ENCODE measurements at regions not wholly inside any gene's neighbourhood (a gene's known extent, or its start where the extent isn't known, plus 50 kb on each side); places are given as distances from the start of the nearest gene placed in this dataset.

DNA sequence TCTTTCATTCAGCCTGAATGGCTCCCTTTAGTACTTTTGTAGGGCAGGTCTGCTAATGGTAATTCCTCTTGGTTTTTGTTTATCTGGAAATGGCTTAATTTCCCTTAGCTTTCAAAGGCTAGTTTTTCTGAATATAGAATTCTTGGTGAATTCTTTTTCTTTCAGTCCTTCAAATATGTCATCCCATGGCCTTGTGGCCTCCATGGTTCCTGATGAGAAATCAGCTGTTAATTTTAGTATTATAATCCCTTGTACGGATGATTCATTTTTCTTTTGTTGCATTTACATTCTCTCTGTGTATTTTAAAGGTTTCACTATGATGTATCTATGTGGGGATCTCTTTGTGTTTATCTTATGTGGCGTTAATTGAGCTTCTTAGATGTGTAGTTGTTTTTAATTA, 179.6 kb upstream of the ARG1 start:
- Mint-ChIP-seq H3K27me3 (ENCODE audit: low read depth) (no peaks in the 10 kb centered on the region), H3K4me1 (peaks cover 4% of the 10 kb centered on the region), H3K4me3 (no peak overlapping the region), H3K9me3 (peaks cover 10% of the 10 kb centered on the region), H3K36me3 (peaks cover 6% of the 10 kb centered on the region), H3K27ac (no peak overlapping the region)
- DNase-seq (ENCODE audit: low spot score in 2 of 2, unreplicated experiment in 2 of 2), result no peak
- TF ChIP-seq, protein P1, sequence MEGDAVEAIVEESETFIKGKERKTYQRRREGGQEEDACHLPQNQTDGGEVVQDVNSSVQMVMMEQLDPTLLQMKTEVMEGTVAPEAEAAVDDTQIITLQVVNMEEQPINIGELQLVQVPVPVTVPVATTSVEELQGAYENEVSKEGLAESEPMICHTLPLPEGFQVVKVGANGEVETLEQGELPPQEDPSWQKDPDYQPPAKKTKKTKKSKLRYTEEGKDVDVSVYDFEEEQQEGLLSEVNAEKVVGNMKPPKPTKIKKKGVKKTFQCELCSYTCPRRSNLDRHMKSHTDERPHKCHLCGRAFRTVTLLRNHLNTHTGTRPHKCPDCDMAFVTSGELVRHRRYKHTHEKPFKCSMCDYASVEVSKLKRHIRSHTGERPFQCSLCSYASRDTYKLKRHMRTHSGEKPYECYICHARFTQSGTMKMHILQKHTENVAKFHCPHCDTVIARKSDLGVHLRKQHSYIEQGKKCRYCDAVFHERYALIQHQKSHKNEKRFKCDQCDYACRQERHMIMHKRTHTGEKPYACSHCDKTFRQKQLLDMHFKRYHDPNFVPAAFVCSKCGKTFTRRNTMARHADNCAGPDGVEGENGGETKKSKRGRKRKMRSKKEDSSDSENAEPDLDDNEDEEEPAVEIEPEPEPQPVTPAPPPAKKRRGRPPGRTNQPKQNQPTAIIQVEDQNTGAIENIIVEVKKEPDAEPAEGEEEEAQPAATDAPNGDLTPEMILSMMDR (IDR thresholded peaks at IDR 0.05; ENCODE audit: unreplicated experiment), result no peak

DNA sequence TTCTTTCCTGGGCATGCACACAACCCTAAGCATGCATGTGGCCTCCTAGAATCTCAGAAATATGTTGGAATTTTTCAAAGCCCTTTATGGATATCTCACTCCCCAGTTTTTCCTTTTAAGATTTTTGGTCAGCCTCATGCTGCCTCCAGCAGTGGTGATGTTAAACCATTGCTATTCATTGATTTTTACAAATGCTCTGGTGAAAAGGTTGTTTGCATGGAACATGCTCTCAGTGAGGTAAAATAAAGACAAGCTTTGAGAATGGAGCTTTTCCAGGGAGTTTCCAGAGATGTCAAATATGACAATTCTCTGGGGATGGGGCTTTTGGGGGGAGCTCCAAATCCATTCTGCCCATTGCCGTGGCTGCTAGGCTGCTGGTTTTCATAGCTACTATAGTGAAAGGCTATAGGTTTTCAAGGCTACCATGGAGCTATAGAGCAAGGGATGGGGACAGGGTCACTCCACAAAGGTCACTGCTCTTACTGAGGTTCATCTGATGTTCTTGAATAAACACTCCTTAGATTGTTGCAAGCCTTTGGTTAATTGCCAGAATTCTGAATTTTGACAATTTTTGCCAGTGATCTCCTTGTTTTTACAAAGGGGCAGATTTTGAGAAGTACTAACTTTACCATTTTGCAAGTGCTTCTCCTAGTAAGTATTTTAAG, 178.1 kb upstream of the ARG1 start:
- no peak for DNase-seq (ENCODE audit: low spot score in 2 of 2, unreplicated experiment in 2 of 2)
- TF ChIP-seq, protein P1 (IDR thresholded peaks at IDR 0.05; ENCODE audit: unreplicated experiment), result no peak
- no peak overlapping the region for H3K27ac Mint-ChIP-seq
- no peaks in the 10 kb centered on the region for H3K4me1 Mint-ChIP-seq
- no peak overlapping the region for H3K4me3 Mint-ChIP-seq
- H3K36me3 Mint-ChIP-seq, result peaks cover 6% of the 10 kb centered on the region
- peaks cover 10% of the 10 kb centered on the region for H3K9me3 Mint-ChIP-seq
- H3K27me3 Mint-ChIP-seq (ENCODE audit: low read depth), result no peaks in the 10 kb centered on the region

DNA sequence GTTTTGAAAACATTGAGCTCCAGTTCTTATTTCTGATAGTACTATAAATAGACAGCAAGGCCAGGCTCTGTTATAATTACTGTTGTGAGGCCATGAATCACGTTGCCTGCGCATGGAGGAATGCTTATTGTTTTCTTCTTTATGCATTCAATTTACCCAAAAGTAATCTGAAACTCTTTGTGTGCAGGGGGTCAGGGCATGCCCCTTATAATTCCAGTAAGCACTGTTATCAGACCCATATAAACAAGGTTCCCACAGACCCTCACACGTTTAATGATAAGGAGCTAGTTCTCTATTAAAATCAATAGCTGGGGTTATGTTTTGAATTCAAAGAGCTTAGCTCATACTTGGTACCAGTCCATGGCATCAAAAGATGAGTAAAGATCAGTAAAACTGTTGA, 174.8 kb upstream of the ARG1 start:
- H3K36me3 Mint-ChIP-seq, result peaks cover 8% of the 10 kb centered on the region
- TF ChIP-seq, protein P1 (IDR thresholded peaks at IDR 0.05; ENCODE audit: unreplicated experiment), result no peak
- H3K4me1 Mint-ChIP-seq, result no peaks in the 10 kb centered on the region
- no peak overlapping the region for H3K27ac Mint-ChIP-seq
- H3K9me3 Mint-ChIP-seq, result peaks cover 28% of the 10 kb centered on the region
- H3K4me3 Mint-ChIP-seq, result no peak overlapping the region
- H3K27me3 Mint-ChIP-seq (ENCODE audit: low read depth), result no peaks in the 10 kb centered on the region
- DNase-seq (ENCODE audit: low spot score in 2 of 2, unreplicated experiment in 2 of 2), result no peak

DNA sequence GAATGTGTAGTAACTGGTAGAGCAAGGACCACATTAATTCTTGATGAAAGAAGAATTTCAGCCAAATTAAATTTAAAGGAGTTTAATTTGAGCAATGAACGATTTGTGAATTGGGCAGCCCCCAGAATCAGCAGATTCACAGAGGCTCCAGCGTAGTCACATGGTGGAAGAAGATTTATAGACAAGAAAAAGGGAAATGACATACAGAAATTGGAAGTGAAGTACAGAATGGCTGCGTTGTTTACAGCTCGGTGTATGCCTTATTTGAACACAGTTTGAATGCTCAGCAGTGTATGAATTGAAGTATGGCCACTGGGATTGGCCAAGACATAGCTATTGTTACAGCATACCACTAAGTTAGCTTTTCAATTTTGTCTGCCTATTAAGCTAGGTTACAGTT, 173.6 kb upstream of the ARG1 start:
- Mint-ChIP-seq H3K4me3 (no peak overlapping the region), H3K9me3 (peaks cover 27% of the 10 kb centered on the region), H3K4me1 (no peaks in the 10 kb centered on the region), H3K36me3 (peaks cover 3% of the 10 kb centered on the region), H3K27ac (no peak overlapping the region), H3K27me3 (ENCODE audit: low read depth) (no peaks in the 10 kb centered on the region)
- TF ChIP-seq, protein P1 (IDR thresholded peaks at IDR 0.05; ENCODE audit: unreplicated experiment), result no peak
- DNase-seq (ENCODE audit: low spot score in 2 of 2, unreplicated experiment in 2 of 2), result no peak

DNA sequence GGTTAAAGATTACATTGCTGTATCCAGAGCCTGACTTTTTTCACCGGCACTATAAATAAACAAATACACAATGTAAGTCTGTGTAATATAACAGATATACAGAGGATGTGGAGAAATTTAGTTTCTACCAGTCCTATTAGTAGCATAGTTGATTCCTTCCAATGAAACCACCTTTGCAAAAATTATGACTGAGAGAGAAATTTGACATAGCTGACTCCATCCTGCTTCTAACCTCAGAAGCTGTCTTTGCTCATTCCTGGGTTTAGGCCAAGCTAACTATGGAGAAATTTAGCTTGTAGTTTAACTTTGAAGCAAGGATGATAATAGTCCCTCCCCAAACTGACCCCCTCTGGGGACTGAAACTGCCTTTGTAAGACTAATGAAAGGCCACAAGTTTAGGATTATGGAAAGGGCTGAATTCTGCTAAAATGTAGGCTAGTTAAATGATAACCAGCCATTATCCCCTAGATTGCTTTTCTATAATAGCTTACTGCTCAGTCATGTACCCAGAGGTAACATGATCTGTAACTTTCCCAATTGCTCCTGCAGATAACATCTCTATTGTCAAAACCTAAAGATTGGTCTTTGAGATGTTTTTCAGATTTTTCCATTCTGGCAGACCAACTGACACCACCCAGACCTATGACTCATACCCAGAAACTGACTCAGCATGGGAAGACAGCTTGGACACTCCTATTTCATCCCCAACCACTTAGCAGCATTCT, 172.8 kb upstream of the ARG1 start:
- no peak overlapping the region for H3K27ac Mint-ChIP-seq

More for the DNA sequence above, 172.8 kb upstream of the ARG1 start:
- peaks cover 27% of the 10 kb centered on the region for H3K9me3 Mint-ChIP-seq
- no peaks in the 10 kb centered on the region for H3K27me3 Mint-ChIP-seq (ENCODE audit: low read depth)
- H3K4me1 Mint-ChIP-seq, result no peaks in the 10 kb centered on the region
- H3K4me3 Mint-ChIP-seq, result no peak overlapping the region
- TF ChIP-seq, protein P1 (IDR thresholded peaks at IDR 0.05; ENCODE audit: unreplicated experiment), result no peak
- peaks cover 3% of the 10 kb centered on the region for H3K36me3 Mint-ChIP-seq
- no peak for DNase-seq (ENCODE audit: low spot score in 2 of 2, unreplicated experiment in 2 of 2)
